HCT116 (cell line): ENCODE measurements at regions not wholly inside any gene's neighbourhood (a gene's known extent, or its start where the extent isn't known, plus 50 kb on each side); places are given as distances from the start of the nearest gene placed in this dataset.

Source experiments
- ATAC-seq: fragments of 200-7000 bp; cut with Tn5 transposase; 2 replicates; pipeline ENCODE4 v1.9.1; 2020; ENCODE audit warnings: mild to moderate bottlenecking, moderate library complexity
- BruUV-seq: library from RNA; stranded (reverse); fragments of 400-500 nt; replicated peaks from 2 replicates; lab custom pipeline; 2021; lab: Mats Ljungman, UMichigan
- CTCF ChIA-PET: fragments of 300-600 bp; sonication (Branson Sonifier 250); formaldehyde crosslinking; loops from one replicate; lab custom pipeline; 2021; ENCODE audit warnings: antibody characterized with exemption; lab: Charles Lee
- POLR2A ChIA-PET: fragments of 300-600, 350-600 bp; sonication (Branson Sonifier 250); formaldehyde crosslinking; loops from one replicate; lab custom pipeline; 2021; ENCODE audit warnings: antibody characterized with exemption; lab: Charles Lee
- RAD21 ChIA-PET, 2 experiments: fragments of 300-600 bp; sonication (Branson Sonifier 250); formaldehyde crosslinking; loops; one replicate each; lab custom pipeline; 2023; ENCODE audit warnings: low total read pairs in 2 of 2; ENCODE audit not compliant: uncharacterized antibody in 2 of 2, unreplicated experiment in 2 of 2, low non-redundant PET in 1 of 2; lab: Charles Lee
- DNase-seq: peaks from one replicate; pipeline ENCODE4 v3.0.0-alpha.2; 2010; ENCODE audit warnings: low read depth, low spot score
- H2AFZ ChIP-seq: fragments of 200-600 bp; shearing (Covaris generic), sonication (generic); 2 replicates; pipeline ENCODE4 v1.6.1; 2017; ENCODE audit warnings: low read depth, mixed run types, mixed read lengths, antibody characterized with exemption, low read length; ENCODE audit not compliant: poor library complexity, severe bottlenecking
- H3K27ac ChIP-seq: 2 replicates; pipeline ENCODE4 v1.5.1; 2012; ENCODE audit warnings: low read depth, low read length
- H3K27me3 ChIP-seq: fragments of 200-600 bp; sonication (generic); 2 replicates; pipeline ENCODE4 v1.6.1; 2016; ENCODE audit warnings: mixed run types, low read length, mixed read lengths; ENCODE audit not compliant: insufficient read depth
- H3K36me3 ChIP-seq, 2 experiments: fragments of 200-500 bp in 1 of 2; fragments of 200-600 bp in 1 of 2; sonication (Bioruptor generic) in 1 of 2; sonication (generic) in 1 of 2; 2 replicates each; pipeline versions ENCODE4 v1.5.1 to v1.6.1; 2014 to 2016; ENCODE audit warnings: low read length in 2 of 2, inconsistent platforms in 1 of 2, mixed read lengths in 1 of 2, mixed run types in 1 of 2; ENCODE audit not compliant: insufficient read depth in 2 of 2, control insufficient read depth in 1 of 2
- H3K4me1 ChIP-seq, 2 experiments: fragments of 200-600 bp in 1 of 2; sonication (generic) in 1 of 2; 2 replicates each; pipeline versions ENCODE4 v1.5.1 to v1.6.1; 2012 to 2017; ENCODE audit warnings: low read length in 2 of 2, inconsistent platforms in 1 of 2, mild to moderate bottlenecking in 1 of 2, mixed read lengths in 1 of 2, mixed run types in 1 of 2, moderate library complexity in 1 of 2; ENCODE audit not compliant: insufficient read depth in 2 of 2, control insufficient read depth in 1 of 2
- H3K4me2 ChIP-seq: fragments of 200-600 bp; sonication (generic); 2 replicates; pipeline ENCODE4 v1.6.1; 2017; ENCODE audit warnings: mixed run types, low read length, mixed read lengths
- H3K4me3 ChIP-seq, 2 experiments: fragments of 200-600 bp in 1 of 2; sonication (generic) in 1 of 2; replicated peaks in 1 of 2; 2 replicates each; pipeline ENCODE4 v1.5.1; 2011 to 2016; ENCODE audit warnings: low read length in 2 of 2, control low read depth in 1 of 2, low read depth in 1 of 2, mild to moderate bottlenecking in 1 of 2, mixed read lengths in 1 of 2, mixed run types in 1 of 2
- H3K79me2 ChIP-seq: fragments of 200-600 bp; sonication (generic); 2 replicates; pipeline ENCODE4 v1.6.1; 2017; ENCODE audit warnings: mild to moderate bottlenecking, mixed run types, low read length, moderate library complexity, mixed read lengths; ENCODE audit not compliant: insufficient read depth
- H3K9ac ChIP-seq: fragments of 200-600 bp; sonication (generic); 2 replicates; pipeline ENCODE4 v1.6.1; 2016; ENCODE audit warnings: low read length, mixed read lengths
- H3K9me2 ChIP-seq: fragments of 200-600 bp; sonication (generic), shearing (Covaris generic); 2 replicates; pipeline ENCODE4 v1.6.1; 2017; ENCODE audit warnings: mixed run types, mild to moderate bottlenecking, moderate library complexity; ENCODE audit not compliant: insufficient read depth
- H3K9me3 ChIP-seq, 2 experiments: fragments of 200-500 bp in 1 of 2; fragments of 200-600 bp in 1 of 2; sonication (Bioruptor generic) in 1 of 2; sonication (generic) in 1 of 2; 2 replicates each; pipeline ENCODE4 v1.6.1; 2014 to 2017; ENCODE audit warnings: low read length in 2 of 2, mixed read lengths in 2 of 2, inconsistent platforms in 1 of 2, low read depth in 1 of 2, mild to moderate bottlenecking in 1 of 2, mixed run types in 1 of 2, moderate library complexity in 1 of 2; ENCODE audit not compliant: control insufficient read depth in 1 of 2, insufficient read depth in 1 of 2
- H4K20me1 ChIP-seq: fragments of 200-600 bp; sonication (generic), shearing (Covaris generic); 2 replicates; pipeline ENCODE4 v1.6.1; 2017; ENCODE audit warnings: mixed run types, mild to moderate bottlenecking, moderate library complexity; ENCODE audit not compliant: insufficient read depth
- CEBPB ChIP-seq: IDR thresholded peaks from 2 replicates; pipeline ENCODE4 v1.6.1; 2012; ENCODE audit warnings: low read depth
- JUND ChIP-seq: IDR thresholded peaks from 2 replicates; pipeline ENCODE4 v1.6.1; 2012
- RAD21 ChIP-seq: IDR thresholded peaks from 2 replicates; pipeline ENCODE4 v1.6.1; 2012; ENCODE audit warnings: low read depth, mild to moderate bottlenecking
- SP1 ChIP-seq: IDR thresholded peaks from 2 replicates; pipeline ENCODE4 v1.6.1; 2012; ENCODE audit warnings: low read depth
- SRF ChIP-seq: IDR thresholded peaks from 2 replicates; pipeline ENCODE4 v1.6.1; 2012; ENCODE audit warnings: low read depth
- YY1 ChIP-seq: IDR thresholded peaks from 2 replicates; pipeline ENCODE4 v1.6.1; 2011; ENCODE audit warnings: low read length, low read depth, moderate library complexity, mild to moderate bottlenecking; ENCODE audit not compliant: insufficient replicate concordance; ENCODE audit errors: extremely low read depth
- intact Hi-C: fragments of 100-400 bp; cut with micrococcal nuclease; formaldehyde crosslinking; loops from 2 replicates; pipeline ENCODE4 v1.10.0; 2022

GRCh38 chr7:95716357-95717122, 55.8 kb upstream of the DYNC1I1 start:
- CTCF ChIA-PET: no interaction called here
- POLR2A ChIA-PET: no interaction called here

GRCh38 chr7:95715274-95715673, 57.1 kb upstream of the DYNC1I1 start:
- Histone ChIP-seq H3K4me2 (no peak overlapping the region), H4K20me1 (no peaks in the 10 kb centered on the region), H3K79me2 (no peaks in the 10 kb centered on the region), H3K9me3 (no peaks in the 10 kb centered on the region; a peak in 1 of 4 replicates), H2AFZ (no peak overlapping the region), H3K9me2 (no peaks in the 10 kb centered on the region), H3K27me3 (no peaks in the 10 kb centered on the region), H3K36me3 (no peaks in the 10 kb centered on the region), H3K4me3 (no peak overlapping the region), H3K4me1 (no peaks in the 10 kb centered on the region), H3K9ac (no peak overlapping the region), H3K27ac (no peak overlapping the region)
- TF ChIP-seq SRF (no peak), CEBPB (no peak), RAD21 (no peak), SP1 (no peak), JUND (no peak)
- intact Hi-C loops: loop anchor here (10.0 kb wide), 1 partner anchor 1470 kb away; no protein-coding TSS in a partner anchor
- no TSS peak for BruUV-seq
- RAD21 ChIA-PET: no interaction called here
- POLR2A ChIA-PET: no interaction called here
- ATAC-seq: no peak
- DNase-seq: no peak
- CTCF ChIA-PET: no interaction called here

More at GRCh38 chr7:95716357-95717122, 55.8 kb upstream of the DYNC1I1 start:
- H3K4me3 ChIP-seq: no peak overlapping the region
- TF ChIP-seq YY1 (no peak), SP1 (no peak)
- TF ChIP-seq, all 23 proteins: peak for 0
- Histone ChIP-seq H3K79me2 (no peaks in the 10 kb centered on the region), H3K27ac (no peak overlapping the region), H3K4me1 (no peaks in the 10 kb centered on the region), H2AFZ (no peak overlapping the region), H3K9me2 (no peaks in the 10 kb centered on the region), H3K27me3 (no peaks in the 10 kb centered on the region), H3K4me2 (no peak overlapping the region), H4K20me1 (no peaks in the 10 kb centered on the region), H3K36me3 (no peaks in the 10 kb centered on the region), H3K9ac (no peak overlapping the region), H3K9me3 (no peaks in the 10 kb centered on the region)
- RAD21 ChIA-PET: no interaction called here
- DNase-seq: no peak
- intact Hi-C loops: loop anchor here (10.0 kb wide), 1 partner anchor 1468 kb away; no protein-coding TSS in a partner anchor
- ATAC-seq: no peak
- BruUV-seq: no TSS peak
